Activated B cell treated with CpG ODN at 0.5 μM for 24 hours (primary cell): ENCODE measurements at regions not wholly inside any gene's neighbourhood (a gene's known extent, or its start where the extent isn't known, plus 50 kb on each side); places are given as distances from the start of the nearest gene placed in this dataset.

Source experiments
- ATAC-seq: fragments of 200-7000 bp; cut with Tn5 transposase; one replicate; pipeline ENCODE4 v1.10.0; 2021; ENCODE audit warnings: low read depth, mild to moderate bottlenecking, moderate library complexity
- CTCF ChIA-PET: fragments of 350-600 bp; sonication (Branson Sonifier 250); formaldehyde crosslinking; loops from one replicate; lab custom pipeline; 2021; ENCODE audit warnings: antibody characterized with exemption; lab: Charles Lee
- POLR2A ChIA-PET: fragments of 350-600 bp; sonication (Branson Sonifier 250); formaldehyde crosslinking; loops from one replicate; lab custom pipeline; 2021; ENCODE audit warnings: antibody characterized with exemption; lab: Charles Lee
- DNase-seq: peaks from one replicate; pipeline ENCODE4 v3.0.0; 2022
- H3K27ac Mint-ChIP-seq: one replicate; pipeline ENCODE4 v1.8.0; 2020; ENCODE audit warnings: mixed read lengths
- H3K27me3 Mint-ChIP-seq: one replicate; pipeline ENCODE4 v1.8.0; 2021; ENCODE audit warnings: mixed read lengths
- H3K36me3 Mint-ChIP-seq: one replicate; pipeline ENCODE4 v1.8.0; 2021; ENCODE audit warnings: low read depth, mixed read lengths
- H3K4me1 Mint-ChIP-seq: one replicate; pipeline ENCODE4 v1.8.0; 2021; ENCODE audit warnings: mixed read lengths
- H3K4me3 Mint-ChIP-seq: one replicate; pipeline ENCODE4 v1.8.0; 2020; ENCODE audit warnings: mild to moderate bottlenecking, mixed read lengths
- H3K9me3 Mint-ChIP-seq: one replicate; pipeline ENCODE4 v1.8.0; 2020; ENCODE audit warnings: mixed read lengths
- CTCF ChIP-seq: fragments of 200-600 bp; IDR thresholded peaks from one replicate; pipeline ENCODE4 v1.8.0; 2022; ENCODE audit warnings: antibody characterized with exemption, mild to moderate bottlenecking
- intact Hi-C: fragments of 100-400 bp; cut with micrococcal nuclease; formaldehyde crosslinking; loops from one replicate; pipeline ENCODE4 v1.15.1; 2024

DNA sequence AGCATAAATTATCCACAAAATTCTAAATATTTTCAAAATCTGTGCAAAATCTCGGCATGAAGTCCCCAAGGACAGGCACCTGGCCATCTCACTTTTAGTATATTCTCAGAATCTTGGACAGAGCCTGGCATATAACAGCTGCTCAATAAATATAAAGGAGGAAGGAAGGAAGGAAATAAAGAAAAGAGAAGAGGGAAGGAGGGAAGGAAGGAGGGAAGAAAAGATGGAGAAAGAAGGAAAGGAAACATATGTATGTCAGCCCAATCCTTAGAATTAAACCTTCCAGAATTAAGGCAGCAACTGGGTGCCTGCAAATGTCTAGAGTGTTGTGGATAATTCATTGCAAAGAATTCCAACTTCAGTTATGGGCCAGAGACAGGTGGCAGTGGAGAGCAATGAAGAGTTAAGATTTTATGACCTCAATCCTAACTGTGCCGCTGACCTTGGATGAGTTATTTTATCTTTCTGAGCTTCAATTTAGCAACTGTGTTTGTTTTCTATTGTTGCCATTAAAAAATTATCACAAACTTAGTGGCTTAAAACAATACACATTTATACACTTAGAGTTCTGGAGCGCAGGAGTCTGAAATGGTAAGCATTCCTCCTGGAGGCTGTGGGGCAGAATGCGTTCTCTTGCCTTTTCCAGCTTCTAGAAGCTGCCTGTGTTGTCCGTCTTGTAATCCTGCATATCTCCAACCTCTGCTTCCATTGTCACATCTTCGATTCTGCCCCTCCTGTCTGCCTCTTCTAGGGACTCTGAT, 200.9 kb upstream of the MSX2 start:
- intact Hi-C loops, result no loop called here
- ChIA-PET CTCF (no interaction called here), POLR2A (no interaction called here)
- peaks cover 3% of the 10 kb centered on the region for H3K9me3 Mint-ChIP-seq
- H3K27ac Mint-ChIP-seq, result no peak overlapping the region
- H3K4me3 Mint-ChIP-seq, result no peak overlapping the region
- ATAC-seq, result no peak
- peaks cover 2% of the 10 kb centered on the region for H3K27me3 Mint-ChIP-seq
- no peak for DNase-seq
- no peaks in the 10 kb centered on the region for H3K4me1 Mint-ChIP-seq
- no peak for TF ChIP-seq CTCF
- H3K36me3 Mint-ChIP-seq, result no peaks in the 10 kb centered on the region

DNA sequence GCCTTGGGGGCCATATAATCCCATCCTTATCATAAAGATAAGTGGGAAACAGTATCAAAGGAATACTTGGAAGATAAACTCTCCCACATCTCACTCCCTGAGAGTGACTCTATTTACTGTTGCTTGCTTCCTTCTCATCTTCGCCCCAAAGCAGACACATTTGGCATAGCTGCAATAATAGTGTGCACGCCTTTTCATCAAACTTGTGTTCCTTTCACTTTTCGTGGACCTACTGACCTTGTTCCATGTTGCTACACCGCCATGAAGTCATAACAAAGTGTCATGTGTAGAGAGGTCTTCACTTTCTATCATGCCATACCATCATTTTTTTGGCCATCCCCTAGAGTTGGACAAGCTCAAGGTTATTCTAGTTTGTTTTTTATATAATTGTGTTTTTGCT, 200.0 kb upstream of the MSX2 start:
- intact Hi-C loops, result no loop called here
- no peak for DNase-seq
- no peaks in the 10 kb centered on the region for H3K4me1 Mint-ChIP-seq
- H3K27ac Mint-ChIP-seq, result no peak overlapping the region
- no peaks in the 10 kb centered on the region for H3K36me3 Mint-ChIP-seq
- POLR2A ChIA-PET, result no interaction called here
- peaks cover 2% of the 10 kb centered on the region for H3K27me3 Mint-ChIP-seq
- H3K4me3 Mint-ChIP-seq, result no peak overlapping the region
- TF ChIP-seq CTCF, result no peak
- ATAC-seq, result no peak
- CTCF ChIA-PET, result no interaction called here
- peaks cover 3% of the 10 kb centered on the region for H3K9me3 Mint-ChIP-seq

GRCh38 chr5:174526177-174526576, 198.2 kb upstream of the MSX2 start:
- Mint-ChIP-seq H3K4me1 (no peaks in the 10 kb centered on the region), H3K27ac (no peak overlapping the region), H3K36me3 (no peaks in the 10 kb centered on the region), H3K9me3 (peaks cover 3% of the 10 kb centered on the region), H3K27me3 (peaks cover 2% of the 10 kb centered on the region), H3K4me3 (no peak overlapping the region)
- ChIA-PET POLR2A (no interaction called here), CTCF (no interaction called here)
- TF ChIP-seq CTCF, result no peak
- intact Hi-C loops, result no loop called here
- no peak for DNase-seq
- ATAC-seq, result no peak

GRCh38 chr5:174527916-174528540, 196.4 kb upstream of the MSX2 start:
- CTCF ChIA-PET, result no interaction called here
- no peak for TF ChIP-seq CTCF
- peaks cover 4% of the 10 kb centered on the region for H3K27me3 Mint-ChIP-seq
- no peak for ATAC-seq
- H3K9me3 Mint-ChIP-seq, result peaks cover 3% of the 10 kb centered on the region
- no peaks in the 10 kb centered on the region for H3K36me3 Mint-ChIP-seq
- no peaks in the 10 kb centered on the region for H3K4me1 Mint-ChIP-seq
- intact Hi-C loops, result no loop called here
- no peak overlapping the region for H3K27ac Mint-ChIP-seq
- POLR2A ChIA-PET, result no interaction called here
- DNase-seq, result no peak
- no peak overlapping the region for H3K4me3 Mint-ChIP-seq

DNA sequence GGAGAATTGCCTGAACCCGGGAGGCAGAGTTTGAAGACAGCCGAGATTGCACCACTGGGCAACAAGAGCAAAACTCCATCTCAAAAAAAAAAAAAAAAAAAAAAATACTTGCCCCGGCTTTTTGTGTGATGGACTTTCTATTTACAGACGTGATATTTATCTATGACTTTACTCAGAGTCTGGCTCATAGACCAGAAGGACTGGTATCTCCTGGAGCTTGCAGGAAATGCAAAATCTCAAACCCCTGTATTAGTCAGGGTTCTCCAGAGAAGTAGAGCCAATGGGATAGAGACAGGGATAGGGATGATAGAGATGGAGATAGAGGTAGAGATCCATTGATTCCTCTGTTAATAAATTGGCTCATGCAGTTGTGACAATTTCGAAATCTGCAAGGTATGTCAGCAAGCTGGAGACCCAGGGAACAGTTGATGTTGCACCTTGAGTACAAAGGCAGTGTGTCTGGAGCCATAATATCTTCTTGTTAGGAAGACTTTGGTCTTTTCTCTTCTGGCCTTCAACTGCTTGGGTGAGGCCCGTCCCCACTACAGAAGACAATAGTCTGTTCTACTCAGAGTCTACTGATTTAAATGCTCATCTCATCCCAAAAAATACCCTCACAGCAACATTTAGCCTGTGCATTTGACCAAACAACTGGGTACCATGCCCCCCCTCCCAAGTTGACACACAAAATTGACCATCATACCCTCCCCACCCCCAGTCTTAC, 195.4 kb upstream of the MSX2 start:
- H3K36me3 Mint-ChIP-seq, result no peaks in the 10 kb centered on the region
- H3K9me3 Mint-ChIP-seq, result peaks cover 3% of the 10 kb centered on the region
- no peak for ATAC-seq
- intact Hi-C loops, result no loop called here
- H3K4me1 Mint-ChIP-seq, result no peaks in the 10 kb centered on the region
- no peak overlapping the region for H3K27ac Mint-ChIP-seq
- no peak for DNase-seq
- H3K27me3 Mint-ChIP-seq, result peaks cover 4% of the 10 kb centered on the region
- no peak for TF ChIP-seq CTCF
- ChIA-PET POLR2A (no interaction called here), CTCF (no interaction called here)
- no peak overlapping the region for H3K4me3 Mint-ChIP-seq
